HepG2 (cell line): ENCODE measurements at regions not wholly inside any gene's neighbourhood (a gene's known extent, or its start where the extent isn't known, plus 50 kb on each side); places are given as distances from the start of the nearest gene placed in this dataset.

Source experiments
- ATAC-seq: fragments of 200-7000 bp; cut with Tn5 transposase; 3 replicates; pipeline ENCODE4 v1.9.1; 2020; ENCODE audit warnings: mild to moderate bottlenecking, moderate library complexity
- BruUV-seq: library from RNA; stranded (reverse); fragments of 400-500 nt; replicated peaks from 2 replicates; lab custom pipeline; 2021; lab: Mats Ljungman, UMichigan
- CTCF ChIA-PET: fragments of 300-600 bp; formaldehyde crosslinking; extraction: SDS; loops from one replicate; lab custom pipeline; 2021; ENCODE audit warnings: low total read pairs, inconsistent platforms, low intra/inter-chr PET ratio; lab: Yijun Ruan, JAX
- POLR2A ChIA-PET: fragments of 350-600 bp; sonication (Branson Sonifier 250); formaldehyde crosslinking; loops from one replicate; lab custom pipeline; 2020; ENCODE audit warnings: antibody characterized with exemption, inconsistent platforms; lab: Yijun Ruan, JAX
- DNase-seq: peaks from one replicate; pipeline ENCODE4 v3.0.0-alpha.2; 2015; ENCODE audit warnings: low spot score
- FAIRE-seq: peaks from 3 replicates; lab custom pipeline; 2011; peaks lifted over from hg19 to GRCh38; lab: Jason Lieb, UNC
- H2AFZ ChIP-seq: one replicate; pipeline ENCODE4 v1.6.1; 2011; ENCODE audit warnings: low read length, inconsistent platforms
- H3K27ac ChIP-seq: fragments of 300-600 bp; 3 replicates; pipeline ENCODE4 v1.8.0; 2011; ENCODE audit warnings: mixed run types, mild to moderate bottlenecking, mixed read lengths, low read length, inconsistent platforms; ENCODE audit not compliant: insufficient read depth; ENCODE audit errors: extremely low read length
- H3K27me3 ChIP-seq, 2 experiments: fragments of 200-600 bp in 1 of 2; 2 replicates in 1 of 2; 3 replicates in 1 of 2; pipeline versions ENCODE4 v1.6.0 to v1.8.0; 2011; ENCODE audit warnings: low read length in 2 of 2, mild to moderate bottlenecking in 2 of 2, moderate library complexity in 2 of 2, inconsistent platforms in 1 of 2; ENCODE audit not compliant: insufficient read depth in 2 of 2, control insufficient read depth in 1 of 2
- H3K36me3 ChIP-seq, 2 experiments: fragments of 200-600 bp in 1 of 2; replicated peaks in 1 of 2; 2 replicates in 1 of 2; 3 replicates in 1 of 2; pipeline versions ENCODE4 v1.5.1 to v1.8.0; 2011; ENCODE audit warnings: low read length in 2 of 2, inconsistent platforms in 1 of 2; ENCODE audit not compliant: insufficient read depth in 2 of 2, control insufficient read depth in 1 of 2
- H3K4me1 ChIP-seq: 2 replicates; pipeline ENCODE4 v1.5.1; 2012; ENCODE audit warnings: low read length, inconsistent platforms; ENCODE audit not compliant: insufficient read depth
- H3K4me2 ChIP-seq: 2 replicates; pipeline ENCODE4 v1.6.0; 2011; ENCODE audit warnings: low read depth, low read length, inconsistent platforms
- H3K4me3 ChIP-seq, 3 experiments: fragments of 200-600 bp in 1 of 3; sonication (generic), shearing (Covaris generic) in 1 of 3; replicated peaks in 1 of 3; 2 replicates each; pipeline ENCODE4 v1.5.1; 2011 to 2016; ENCODE audit warnings: low read length in 3 of 3, inconsistent platforms in 2 of 3, low read depth in 2 of 3, mild to moderate bottlenecking in 2 of 3, control low read depth in 1 of 3, mixed read lengths in 1 of 3; ENCODE audit not compliant: insufficient read depth in 1 of 3
- H3K79me2 ChIP-seq: one replicate; pipeline ENCODE4 v1.6.1; 2011; ENCODE audit warnings: low read length, inconsistent platforms; ENCODE audit not compliant: insufficient read depth
- H3K9ac ChIP-seq: 2 replicates; pipeline ENCODE4 v1.6.0; 2011; ENCODE audit warnings: mild to moderate bottlenecking, low read depth, low read length, inconsistent platforms; ENCODE audit not compliant: insufficient read depth
- H3K9me3 ChIP-seq: 2 replicates; pipeline ENCODE4 v1.5.1; 2012; ENCODE audit warnings: mild to moderate bottlenecking, low read length
- H4K20me1 ChIP-seq: 2 replicates; pipeline ENCODE4 v1.6.0; 2011; ENCODE audit warnings: inconsistent platforms, mild to moderate bottlenecking, low read length, moderate library complexity; ENCODE audit not compliant: insufficient read depth
- AGO2 ChIP-seq: fragments of 200-400 bp; formaldehyde crosslinking; optimal IDR thresholded peaks from 2 replicates; pipeline ENCODE3; 2017; ENCODE audit warnings: mild to moderate bottlenecking, low read depth, low read length, moderate library complexity
- ARNT ChIP-seq: fragments of 450-650 bp; IDR thresholded peaks from 2 replicates; pipeline ENCODE4 v1.6.1; 2017
- GPN1 ChIP-seq: sonication (generic); formaldehyde crosslinking; IDR thresholded peaks from 2 replicates; pipeline ENCODE4 v1.5.1; 2020; ENCODE audit warnings: missing genetic modification reagents, borderline replicate concordance
- GRHL1 ChIP-seq: sonication (generic); formaldehyde crosslinking; conservative IDR thresholded peaks from 2 replicates; pipeline ENCODE4 v1.8.0; 2022; ENCODE audit warnings: missing genetic modification reagents
- NCOA5 ChIP-seq: sonication (generic); formaldehyde crosslinking; IDR thresholded peaks from 2 replicates; pipeline ENCODE4 v1.4.0; 2020; ENCODE audit warnings: missing genetic modification reagents
- NR2F1 ChIP-seq, 2 experiments: fragments of 450-650 bp in 1 of 2; formaldehyde crosslinking in 1 of 2; IDR thresholded peaks; 2 replicates each; pipeline versions ENCODE4 v1.5.0 to v1.6.1; 2016 to 2020; ENCODE audit warnings: mild to moderate bottlenecking in 1 of 2, missing compliant biosample characterization in 1 of 2, missing genetic modification reagents in 1 of 2, moderate library complexity in 1 of 2
- PAXIP1 ChIP-seq: sonication (generic); formaldehyde crosslinking; conservative IDR thresholded peaks from 2 replicates; pipeline ENCODE4 v1.4.0; 2020; ENCODE audit warnings: mild to moderate bottlenecking, missing genetic modification reagents, moderate library complexity
- PLRG1 ChIP-seq: fragments of 450-650 bp; conservative IDR thresholded peaks from 2 replicates; pipeline ENCODE4 v1.6.1; 2016
- SP2 ChIP-seq: sonication (generic); formaldehyde crosslinking; IDR thresholded peaks from 2 replicates; pipeline ENCODE4 v1.5.1; 2020; ENCODE audit warnings: mild to moderate bottlenecking, missing genetic modification reagents
- ZNF720 ChIP-seq: sonication (generic); formaldehyde crosslinking; IDR thresholded peaks from 2 replicates; pipeline ENCODE4 v1.4.0; 2020; ENCODE audit warnings: missing genetic modification reagents
- ZNF780A ChIP-seq: sonication (generic); formaldehyde crosslinking; IDR thresholded peaks from 2 replicates; pipeline ENCODE4 v1.8.0; 2022; ENCODE audit warnings: mild to moderate bottlenecking, missing genetic modification reagents, moderate library complexity
- ZNF891 ChIP-seq: sonication (generic); formaldehyde crosslinking; IDR thresholded peaks from 2 replicates; pipeline ENCODE4 v1.5.0; 2020; ENCODE audit warnings: mild to moderate bottlenecking, missing genetic modification reagents
- ZZZ3 ChIP-seq: sonication (generic); formaldehyde crosslinking; IDR thresholded peaks from 2 replicates; pipeline ENCODE4 v1.4.0; 2020; ENCODE audit warnings: missing genetic modification reagents, mild to moderate bottlenecking, borderline replicate concordance
- WGBS: methylation state at CpG from one replicate; pipeline ENCODE4 v1.1.6; 2017; ENCODE audit warnings: low lambda C conversion rate; 5-methylcytosine and 5-hydroxymethylcytosine counted together
- in situ Hi-C: cut with HindIII; loops from 2 replicates; pipeline ENCODE4 v1.10.0; 2017; ENCODE audit warnings: low pct_unique_long_range_greater_than_20kb; ENCODE audit not compliant: extremely low pct_ligation_motif_present
- intact Hi-C: fragments of 100-400 bp; cut with micrococcal nuclease; formaldehyde crosslinking; loops from one replicate; pipeline ENCODE4 v1.10.0; 2022; ENCODE audit not compliant: unreplicated experiment
- TF ChIP-seq, protein P1 (sequence below): sonication (generic); formaldehyde crosslinking; conservative IDR thresholded peaks from 2 replicates; pipeline ENCODE4 v1.8.0; 2022; ENCODE audit warnings: low read depth, missing genetic modification reagents
- TF ChIP-seq, protein P2 (sequence below): sonication (generic); formaldehyde crosslinking; IDR thresholded peaks from 2 replicates; pipeline ENCODE4 v1.4.0; 2020; ENCODE audit warnings: mild to moderate bottlenecking, missing genetic modification reagents

DNA sequence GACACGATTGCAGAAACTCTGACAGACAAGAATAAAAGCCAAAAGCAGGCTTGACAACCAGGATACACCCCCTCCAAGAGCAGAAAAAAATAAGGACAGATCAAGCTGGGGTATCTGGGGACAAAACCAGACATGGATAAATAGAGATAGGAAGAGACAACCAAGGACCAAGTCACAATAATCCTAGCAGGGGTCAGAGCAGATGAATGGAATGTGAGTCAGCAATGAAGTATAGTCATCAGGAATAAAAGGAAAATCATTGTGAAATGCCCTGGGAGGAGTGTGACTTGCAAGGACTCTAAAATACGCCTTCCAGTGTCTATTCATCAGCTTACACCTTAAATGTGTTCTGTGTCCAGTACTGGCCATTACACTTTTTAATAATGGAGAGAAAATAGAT, 206.8 kb downstream of the CAAP1 start (continued):
- TF ChIP-seq, protein P1, sequence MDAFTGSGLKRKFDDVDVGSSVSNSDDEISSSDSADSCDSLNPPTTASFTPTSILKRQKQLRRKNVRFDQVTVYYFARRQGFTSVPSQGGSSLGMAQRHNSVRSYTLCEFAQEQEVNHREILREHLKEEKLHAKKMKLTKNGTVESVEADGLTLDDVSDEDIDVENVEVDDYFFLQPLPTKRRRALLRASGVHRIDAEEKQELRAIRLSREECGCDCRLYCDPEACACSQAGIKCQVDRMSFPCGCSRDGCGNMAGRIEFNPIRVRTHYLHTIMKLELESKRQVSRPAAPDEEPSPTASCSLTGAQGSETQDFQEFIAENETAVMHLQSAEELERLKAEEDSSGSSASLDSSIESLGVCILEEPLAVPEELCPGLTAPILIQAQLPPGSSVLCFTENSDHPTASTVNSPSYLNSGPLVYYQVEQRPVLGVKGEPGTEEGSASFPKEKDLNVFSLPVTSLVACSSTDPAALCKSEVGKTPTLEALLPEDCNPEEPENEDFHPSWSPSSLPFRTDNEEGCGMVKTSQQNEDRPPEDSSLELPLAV (CRISPR knock-in tag), result no peak
- TF ChIP-seq NCOA5 (CRISPR knock-in tag) (no peak), GPN1 (CRISPR knock-in tag) (no peak), GRHL1 (CRISPR knock-in tag) (no peak), AGO2 (no peak), ZNF780A (no peak)

GRCh38 chr9:26684029-26684428, 208.6 kb downstream of the CAAP1 start:
- Histone ChIP-seq H3K9me3 (no peaks in the 10 kb centered on the region), H3K27ac (no peak overlapping the region), H3K4me2 (no peak overlapping the region), H3K9ac (no peak overlapping the region), H3K36me3 (no peaks in the 10 kb centered on the region), H3K79me2 (no peaks in the 10 kb centered on the region), H3K27me3 (no peaks in the 10 kb centered on the region), H4K20me1 (no peaks in the 10 kb centered on the region), H2AFZ (no peak overlapping the region), H3K4me3 (no peak overlapping the region), H3K4me1 (no peaks in the 10 kb centered on the region)
- intact Hi-C loops, result no loop called here
- POLR2A ChIA-PET, result no interaction called here
- in situ Hi-C loops, result no loop called here
- DNase-seq, result no peak
- CTCF ChIA-PET, result no interaction called here
- no TSS peak for BruUV-seq
- 6% methylated on average over 4 of the region's 4 CpGs for WGBS
- no peak for FAIRE-seq
- ATAC-seq, result no peak
- TF ChIP-seq PAXIP1 (CRISPR knock-in tag), result no peak
- TF ChIP-seq ZNF720 (CRISPR knock-in tag), result no peak
- no peak for TF ChIP-seq NR2F1 (CRISPR knock-in tag; IDR thresholded peaks at IDR 0.05)
- no peak for TF ChIP-seq SP2 (CRISPR knock-in tag)
- TF ChIP-seq ZNF891, result no peak
- no peak for TF ChIP-seq ARNT
- TF ChIP-seq, protein P2, sequence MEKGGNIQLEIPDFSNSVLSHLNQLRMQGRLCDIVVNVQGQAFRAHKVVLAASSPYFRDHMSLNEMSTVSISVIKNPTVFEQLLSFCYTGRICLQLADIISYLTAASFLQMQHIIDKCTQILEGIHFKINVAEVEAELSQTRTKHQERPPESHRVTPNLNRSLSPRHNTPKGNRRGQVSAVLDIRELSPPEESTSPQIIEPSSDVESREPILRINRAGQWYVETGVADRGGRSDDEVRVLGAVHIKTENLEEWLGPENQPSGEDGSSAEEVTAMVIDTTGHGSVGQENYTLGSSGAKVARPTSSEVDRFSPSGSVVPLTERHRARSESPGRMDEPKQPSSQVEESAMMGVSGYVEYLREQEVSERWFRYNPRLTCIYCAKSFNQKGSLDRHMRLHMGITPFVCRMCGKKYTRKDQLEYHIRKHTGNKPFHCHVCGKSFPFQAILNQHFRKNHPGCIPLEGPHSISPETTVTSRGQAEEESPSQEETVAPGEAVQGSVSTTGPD (CRISPR knock-in tag), result no peak
- TF ChIP-seq PLRG1, result no peak
- TF ChIP-seq ZZZ3 (CRISPR knock-in tag), result no peak
- TF ChIP-seq, protein P1 (CRISPR knock-in tag), result no peak
